Heart left ventricle (tissue), 13 donors: ENCODE measurements at regions not wholly inside any gene's neighbourhood (a gene's known extent, or its start where the extent isn't known, plus 50 kb on each side); places are given as distances from the start of the nearest gene placed in this dataset.

ENCODE experiments used
- CTCF ChIP-seq, 12 donors: fragments of 200-600 bp; sonication (generic) in 4 of 12; IDR thresholded peaks; one replicate each; pipeline versions ENCODE4 v1.5.0 to v1.8.0; 2018 to 2022; ENCODE audit warnings: antibody characterized with exemption in 12 of 12, mild to moderate bottlenecking in 5 of 12
- POLR2A ChIP-seq, 2 donors: fragments of 450-650 bp; IDR thresholded peaks; one replicate each; pipeline ENCODE4 v1.6.1; 2017; ENCODE audit warnings: antibody characterized with exemption in 2 of 2, mild to moderate bottlenecking in 2 of 2, moderate library complexity in 2 of 2
- donor health status: ischemic (EF 13 %, LVEDD 7.1; RV severe dilation, severe dysfunction).
- donor health status: DM: no; HTN: yes; CAD: no.
- donor health status: DM: no; HTN: no; CAD: no.
- donor health status: ischemic (EF 25% LVEDD 6.9; RV normal size, moderate dysfunction).
- donor health status: ischemic (EF 25% LVEDD 5.7; RV mildly dilated, moderate dysfunction).
- donor health status: ischemic (EF 35%, LVEDD 5.7; RV mildly dilated, moderate dysfunction).
- donor health status: nonischemic (EF 11% LVEDD 7.7; RV severe dilation, severe dysfunction).
- donor health status: DM: yes; HTN: yes; CAD: no.
- donor health status: PGD.
- donor health status: ischemic (EF 29% LVEDD 5.4; RV normal size, mild dysfunction).
- donor health status: nonischemic (EF 23%, LVEDD 6.1; RV moderate dilation, normal function).

- TF ChIP-seq CTCF (IDR thresholded peaks at IDR 0.05) (no peak), POLR2A (IDR thresholded peaks at IDR 0.05) (no peak)
Measured at GRCh38 chr14:97931273-97931672, 1134.1 kb downstream of the VRK1 start.
